ENCODE measurements at regions not wholly inside any gene's neighbourhood (a gene's known extent, or its start where the extent isn't known, plus 50 kb on each side); places are given as distances from the start of the nearest gene placed in this dataset.

DNA sequence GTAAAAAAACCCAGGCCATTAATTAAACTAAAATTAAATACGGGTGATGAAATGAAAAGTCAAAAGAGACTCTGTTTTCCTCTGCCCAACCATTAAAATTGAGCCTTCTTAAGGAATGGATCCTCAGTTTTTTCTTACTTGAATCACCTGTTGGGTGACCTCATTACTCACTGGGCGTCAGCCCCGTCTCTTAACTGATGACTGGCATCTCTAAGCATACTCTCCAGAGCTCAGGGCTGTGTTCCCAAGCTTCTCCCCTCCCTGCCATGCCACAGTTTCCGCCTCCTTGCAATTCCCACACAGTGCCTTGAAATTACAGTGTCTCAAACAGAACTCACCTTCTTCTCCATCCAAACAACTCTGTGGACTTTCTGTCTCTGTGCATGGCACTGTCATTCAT lies 421.1 kb upstream of the CELF4 start:
- Histone ChIP-seq H3K27ac (no peak overlapping the region), H3K27me3 (no peaks in the 10 kb centered on the region), H3K9me3 (no peaks in the 10 kb centered on the region), H3K36me3 (no peaks in the 10 kb centered on the region), H3K4me1 (no peaks in the 10 kb centered on the region), H3K4me3 (no peak overlapping the region)
- DNase-seq: no peak
- peak in 1 of 2 donors; percentile 16 for ATAC-seq (ENCODE audit: low FRiP score in 2 of 2)
- TF ChIP-seq, protein P1, sequence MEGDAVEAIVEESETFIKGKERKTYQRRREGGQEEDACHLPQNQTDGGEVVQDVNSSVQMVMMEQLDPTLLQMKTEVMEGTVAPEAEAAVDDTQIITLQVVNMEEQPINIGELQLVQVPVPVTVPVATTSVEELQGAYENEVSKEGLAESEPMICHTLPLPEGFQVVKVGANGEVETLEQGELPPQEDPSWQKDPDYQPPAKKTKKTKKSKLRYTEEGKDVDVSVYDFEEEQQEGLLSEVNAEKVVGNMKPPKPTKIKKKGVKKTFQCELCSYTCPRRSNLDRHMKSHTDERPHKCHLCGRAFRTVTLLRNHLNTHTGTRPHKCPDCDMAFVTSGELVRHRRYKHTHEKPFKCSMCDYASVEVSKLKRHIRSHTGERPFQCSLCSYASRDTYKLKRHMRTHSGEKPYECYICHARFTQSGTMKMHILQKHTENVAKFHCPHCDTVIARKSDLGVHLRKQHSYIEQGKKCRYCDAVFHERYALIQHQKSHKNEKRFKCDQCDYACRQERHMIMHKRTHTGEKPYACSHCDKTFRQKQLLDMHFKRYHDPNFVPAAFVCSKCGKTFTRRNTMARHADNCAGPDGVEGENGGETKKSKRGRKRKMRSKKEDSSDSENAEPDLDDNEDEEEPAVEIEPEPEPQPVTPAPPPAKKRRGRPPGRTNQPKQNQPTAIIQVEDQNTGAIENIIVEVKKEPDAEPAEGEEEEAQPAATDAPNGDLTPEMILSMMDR (IDR thresholded peaks at IDR 0.05): no peak
- TF ChIP-seq POLR2AphosphoS5 (IDR thresholded peaks at IDR 0.05) (no peak), EP300 (IDR thresholded peaks at IDR 0.05) (no peak), POLR2A (IDR thresholded peaks at IDR 0.05) (no peak)
- 68 to 79% methylated on average over 4 of the region's 4 CpGs for WGBS, 2 donors

DNA sequence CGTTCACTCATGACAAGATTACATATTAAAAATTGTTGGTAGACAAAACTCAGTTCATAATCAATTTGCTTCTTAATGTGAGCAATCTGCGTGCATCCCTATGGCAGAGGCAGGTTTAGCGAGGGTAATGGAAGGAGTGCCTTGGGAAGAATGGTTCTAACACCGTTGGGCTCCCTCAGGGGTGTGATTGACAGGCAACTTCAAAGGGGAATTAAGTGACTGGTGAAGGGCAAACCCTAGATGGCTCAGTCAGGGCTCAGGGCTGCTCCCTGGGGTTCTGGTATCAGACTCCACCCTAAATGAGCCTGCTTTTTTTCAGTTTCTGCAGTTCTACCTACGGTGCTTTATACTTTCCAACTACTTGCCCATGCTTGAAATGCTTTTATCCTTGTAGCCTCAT lies 419.5 kb upstream of the CELF4 start:
- 70 to 74% methylated on average over 5 of the region's 5 CpGs for WGBS, 2 donors
- TF ChIP-seq, protein P1 (IDR thresholded peaks at IDR 0.05): no peak
- TF ChIP-seq POLR2AphosphoS5 (IDR thresholded peaks at IDR 0.05): no peak
- no peak for TF ChIP-seq EP300 (IDR thresholded peaks at IDR 0.05)
- TF ChIP-seq POLR2A (IDR thresholded peaks at IDR 0.05): no peak
- ATAC-seq (ENCODE audit: low FRiP score in 2 of 2): no peak

DNA sequence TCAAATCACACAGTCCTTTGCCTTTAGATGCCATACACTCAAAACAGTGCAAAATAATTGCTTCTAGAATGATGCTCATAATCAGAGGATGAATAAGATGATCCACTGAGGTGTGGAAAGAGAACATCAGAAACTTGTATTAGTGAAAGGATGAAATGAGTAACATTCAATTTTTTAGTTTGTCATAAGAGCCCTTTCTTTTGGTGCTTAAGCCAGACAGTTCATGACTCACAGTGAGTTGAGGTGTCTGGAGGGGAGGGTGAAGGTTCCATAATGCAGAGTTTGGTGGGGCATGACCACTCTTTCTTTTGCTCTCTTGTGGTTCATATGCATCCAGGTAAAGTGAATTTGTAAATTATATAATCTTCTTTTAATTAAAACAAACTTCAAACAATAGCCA lies 415.0 kb upstream of the CELF4 start:
- Histone ChIP-seq H3K27ac (no peak overlapping the region), H3K9me3 (no peaks in the 10 kb centered on the region), H3K4me3 (no peak overlapping the region), H3K36me3 (no peaks in the 10 kb centered on the region), H3K4me1 (no peaks in the 10 kb centered on the region), H3K27me3 (no peaks in the 10 kb centered on the region)
- ATAC-seq (ENCODE audit: low FRiP score in 2 of 2) (no peak), DNase-seq (no peak)
- TF ChIP-seq EP300 (IDR thresholded peaks at IDR 0.05): no peak
- TF ChIP-seq, protein P1 (IDR thresholded peaks at IDR 0.05): no peak
- no peak for TF ChIP-seq POLR2AphosphoS5 (IDR thresholded peaks at IDR 0.05)
- TF ChIP-seq POLR2A (IDR thresholded peaks at IDR 0.05): no peak

More for the DNA sequence above, 419.5 kb upstream of the CELF4 start:
- no peak for DNase-seq
- no peak overlapping the region for H3K4me3 ChIP-seq
- no peaks in the 10 kb centered on the region for H3K36me3 ChIP-seq
- H3K27ac ChIP-seq: no peak overlapping the region
- no peaks in the 10 kb centered on the region for H3K4me1 ChIP-seq
- H3K9me3 ChIP-seq: no peaks in the 10 kb centered on the region
- no peaks in the 10 kb centered on the region for H3K27me3 ChIP-seq

DNA sequence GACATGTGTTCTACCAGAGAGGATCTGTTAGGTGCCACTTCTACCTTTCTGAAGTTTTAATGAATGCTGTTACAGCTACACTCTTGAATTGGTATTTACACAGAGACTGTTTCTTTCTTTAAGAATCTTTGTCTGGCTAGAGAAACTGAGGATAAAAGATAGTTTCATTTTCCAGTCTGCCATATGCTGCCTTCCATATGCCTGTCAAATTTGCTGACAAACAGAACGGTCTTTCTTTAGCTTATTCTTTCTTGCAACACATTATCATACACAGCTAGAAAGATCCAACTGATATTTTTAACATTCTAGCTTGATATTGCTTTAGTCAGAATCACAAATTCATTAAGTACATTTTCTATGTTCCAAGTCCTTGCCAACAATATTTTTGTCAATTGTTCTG lies 409.8 kb upstream of the CELF4 start:
- H3K9me3 ChIP-seq: peaks cover 0 to 4% (median 1%) of the 10 kb centered on the region in 4 donors
- no peaks in the 10 kb centered on the region for H3K36me3 ChIP-seq
- H3K4me3 ChIP-seq: no peak overlapping the region
- TF ChIP-seq, protein P1 (IDR thresholded peaks at IDR 0.05): no peak
- no peak for TF ChIP-seq EP300 (IDR thresholded peaks at IDR 0.05)
- H3K27ac ChIP-seq: no peak overlapping the region
- ATAC-seq (ENCODE audit: low FRiP score in 2 of 2) (no peak), DNase-seq (no peak)
- H3K27me3 ChIP-seq: no peaks in the 10 kb centered on the region
- 68 to 90% methylated on average over 1 of the region's 1 CpG for WGBS, 2 donors
- no peaks in the 10 kb centered on the region for H3K4me1 ChIP-seq

DNA sequence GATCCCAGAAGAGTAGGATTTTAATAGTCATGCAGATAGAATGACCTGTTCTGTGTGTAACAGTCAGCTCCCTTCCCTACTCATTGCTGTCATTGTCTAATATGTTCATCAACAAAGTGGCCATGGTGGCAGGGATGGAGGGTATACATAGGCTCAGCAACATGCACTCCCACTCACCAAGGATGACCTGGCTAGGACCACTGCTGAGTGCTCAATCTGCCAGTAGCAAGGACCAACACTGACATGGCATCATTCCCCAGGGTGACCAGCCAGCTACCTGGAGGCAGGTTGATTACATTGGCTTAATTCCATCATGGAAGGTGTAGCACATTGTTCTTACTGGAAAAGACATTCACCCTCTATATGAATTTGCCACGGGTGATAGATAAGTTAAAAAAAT lies 401.7 kb upstream of the CELF4 start:
- Histone ChIP-seq H3K9me3 (no peaks in the 10 kb centered on the region), H3K4me1 (no peaks in the 10 kb centered on the region), H3K36me3 (no peaks in the 10 kb centered on the region), H3K27me3 (no peaks in the 10 kb centered on the region), H3K4me3 (no peak overlapping the region), H3K27ac (no peak overlapping the region)
- no peak for DNase-seq
- whole genome bisulfite sequencing, 2 donors: 68 to 70% methylated on average over 1 of the region's 1 CpG
- ATAC-seq (ENCODE audit: low FRiP score in 2 of 2): no peak
- TF ChIP-seq EP300 (IDR thresholded peaks at IDR 0.05) (no peak), POLR2A (IDR thresholded peaks at IDR 0.05) (no peak), POLR2AphosphoS5 (IDR thresholded peaks at IDR 0.05) (no peak)
- TF ChIP-seq, protein P1 (IDR thresholded peaks at IDR 0.05): no peak
